ENCODE measurements at regions not wholly inside any gene's neighbourhood (a gene's known extent, or its start where the extent isn't known, plus 50 kb on each side); places are given as distances from the start of the nearest gene placed in this dataset.
A peak's percentile ranks its signal among the peaks of the same experiment; 100 is the strongest.

DNA sequence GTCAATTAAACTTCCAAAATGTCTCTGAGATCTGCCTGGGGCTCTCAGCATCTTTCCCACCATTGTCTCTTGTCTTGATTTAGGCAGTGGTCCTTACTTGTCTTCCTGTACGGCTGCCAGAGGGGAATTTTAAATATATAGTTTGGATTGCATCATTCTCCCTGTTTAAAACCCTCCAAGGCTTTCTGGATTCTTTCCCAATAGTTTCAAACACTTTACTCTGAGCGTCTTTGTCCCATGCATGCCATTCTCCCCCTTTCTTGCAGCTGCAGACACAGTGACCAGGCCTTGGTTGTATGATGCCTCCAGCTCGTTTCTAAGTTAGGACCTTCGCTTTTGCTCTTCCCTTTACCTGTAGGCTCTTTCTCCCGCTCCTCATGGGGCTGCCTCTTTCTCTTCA, 323.3 kb upstream of the CTNNB1 start:
- DNase-seq (no peak), ATAC-seq (no peak)
- TF ChIP-seq CTCF (IDR thresholded peaks at IDR 0.05 in 4 of 5, conservative IDR thresholded peaks at IDR 0.05 in 1 of 5) (no peak), POLR2A (IDR thresholded peaks at IDR 0.05) (no peak)
- in situ Hi-C loops (cut with MboI; ENCODE audit: low sequenced_read_pairs in 4 of 4) (no loop called here), intact Hi-C loops (cut with DNase I; ENCODE audit: low total_unique reads) (loop anchor here (5.0 kb wide), 1 partner anchor 94 kb away; no protein-coding TSS in a partner anchor)
- H3K27ac ChIP-seq = no peak overlapping the region
- H3K27me3 ChIP-seq = no peaks in the 10 kb centered on the region
- peaks cover 13 to 16% of the 10 kb centered on the region in 2 donors for H3K4me1 ChIP-seq
- H3K36me3 ChIP-seq = no peaks in the 10 kb centered on the region
- no peak overlapping the region for H3K4me3 ChIP-seq
- H3K9me3 ChIP-seq = no peaks in the 10 kb centered on the region

DNA sequence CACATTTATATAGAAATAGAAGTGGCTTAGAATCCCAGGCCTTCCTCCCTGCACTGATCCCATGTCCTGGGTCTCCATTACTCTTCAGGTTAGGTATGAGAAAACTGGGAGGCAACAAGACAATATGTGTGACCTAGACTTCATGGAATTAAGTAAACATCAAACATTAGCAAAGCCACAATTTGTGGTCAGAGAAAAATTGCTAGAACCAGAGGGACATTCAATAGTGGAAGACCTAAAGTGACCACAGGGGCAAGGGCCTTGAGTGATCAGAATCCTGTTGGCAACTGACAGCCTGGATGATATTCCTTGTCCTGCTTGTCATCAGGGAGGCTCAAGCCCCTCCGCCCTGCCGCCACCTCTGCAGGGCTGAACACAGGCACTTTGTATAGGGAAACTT, 322.8 kb upstream of the CTNNB1 start:
- intact Hi-C loops (cut with DNase I; ENCODE audit: low total_unique reads) (loop anchor here (5.0 kb wide), 1 partner anchor 94 kb away; no protein-coding TSS in a partner anchor), in situ Hi-C loops (cut with MboI; ENCODE audit: low sequenced_read_pairs in 4 of 4) (no loop called here)
- peaks cover 13 to 16% of the 10 kb centered on the region in 2 donors for H3K4me1 ChIP-seq
- no peak for DNase-seq
- no peak overlapping the region for H3K27ac ChIP-seq
- no peaks in the 10 kb centered on the region for H3K36me3 ChIP-seq
- H3K4me3 ChIP-seq = no peak overlapping the region
- no peak for ATAC-seq
- TF ChIP-seq POLR2A (IDR thresholded peaks at IDR 0.05) (no peak), CTCF (IDR thresholded peaks at IDR 0.05 in 4 of 5, conservative IDR thresholded peaks at IDR 0.05 in 1 of 5) (no peak)
- no peaks in the 10 kb centered on the region for H3K9me3 ChIP-seq
- no peaks in the 10 kb centered on the region for H3K27me3 ChIP-seq

- in situ Hi-C loops (cut with MboI; ENCODE audit: low sequenced_read_pairs in 4 of 4) (no loop called here), intact Hi-C loops (cut with DNase I; ENCODE audit: low total_unique reads) (loop anchor here (5.0 kb wide), 1 partner anchor 96 kb away; no protein-coding TSS in a partner anchor)
- Histone ChIP-seq H3K9me3 (no peaks in the 10 kb centered on the region), H3K27ac (peak overlapping the region; percentile 23 to 61 (median 39)), H3K4me1 (peaks cover 13 to 16% of the 10 kb centered on the region in 2 donors), H3K4me3 (no peak overlapping the region), H3K27me3 (no peaks in the 10 kb centered on the region), H3K36me3 (no peaks in the 10 kb centered on the region)
- TF ChIP-seq POLR2A (IDR thresholded peaks at IDR 0.05) = no peak
- no peak for TF ChIP-seq CTCF (IDR thresholded peaks at IDR 0.05 in 4 of 5, conservative IDR thresholded peaks at IDR 0.05 in 1 of 5)
- DNase-seq (peak; percentile 6 to 43), ATAC-seq (peak; percentile 77 to 81)
Observed at GRCh38 chr3:40877631-40878463, 321.5 kb upstream of the CTNNB1 start.

DNA sequence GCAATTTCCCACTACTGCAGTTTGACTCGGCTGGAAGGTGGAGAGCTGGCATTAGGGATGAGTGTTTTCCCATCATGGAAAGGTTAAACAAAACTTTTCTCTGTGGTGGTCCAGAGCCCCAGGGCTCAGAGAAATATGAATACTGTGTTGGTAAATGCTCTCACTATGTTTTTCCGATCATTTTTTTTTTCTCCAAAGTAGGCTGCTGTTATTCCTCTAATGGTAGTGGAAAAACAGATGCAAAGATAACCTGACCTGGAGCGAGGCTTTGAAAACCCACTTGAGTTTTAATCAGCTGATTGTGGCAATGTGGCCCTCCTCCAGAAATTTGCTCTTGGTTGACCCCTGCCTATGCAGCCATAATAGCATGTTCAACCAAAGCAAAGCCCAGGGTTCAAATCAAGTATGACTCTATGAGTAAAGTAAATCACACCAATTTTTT, 320.8 kb upstream of the CTNNB1 start:
- in situ Hi-C loops (cut with MboI; ENCODE audit: low sequenced_read_pairs in 4 of 4) = no loop called here
- intact Hi-C loops (cut with DNase I; ENCODE audit: low total_unique reads) = loop anchor here (5.0 kb wide), 1 partner anchor 96 kb away; no protein-coding TSS in a partner anchor

More for the DNA sequence above, 320.8 kb upstream of the CTNNB1 start:
- no peak for TF ChIP-seq CTCF (IDR thresholded peaks at IDR 0.05 in 4 of 5, conservative IDR thresholded peaks at IDR 0.05 in 1 of 5)
- no peak for TF ChIP-seq POLR2A (IDR thresholded peaks at IDR 0.05)
- no peaks in the 10 kb centered on the region for H3K27me3 ChIP-seq
- H3K4me3 ChIP-seq = no peak overlapping the region
- H3K27ac ChIP-seq = peak overlapping the region; percentile 23 to 61 (median 39)
- peaks cover 13 to 16% of the 10 kb centered on the region in 2 donors for H3K4me1 ChIP-seq
- no peak for DNase-seq
- no peaks in the 10 kb centered on the region for H3K9me3 ChIP-seq
- H3K36me3 ChIP-seq = no peaks in the 10 kb centered on the region
- ATAC-seq = no peak
